DMS53 treated with DMSO at 0.1 percent for 48 hours (cell line): ENCODE measurements at regions not wholly inside any gene's neighbourhood (a gene's known extent, or its start where the extent isn't known, plus 50 kb on each side); places are given as distances from the start of the nearest gene placed in this dataset.

Source experiments
- DNase-seq: peaks from one replicate; lab custom pipeline; 2025; ENCODE audit not compliant: unreplicated experiment; lab: John Stamatoyannopoulos, UW

- DNase-seq, result no peak
Observed at GRCh38 chr4:78722878-78723277, 53.3 kb upstream of the BMP2K start.
